ENCODE measurements at regions not wholly inside any gene's neighbourhood (a gene's known extent, or its start where the extent isn't known, plus 50 kb on each side); places are given as distances from the start of the nearest gene placed in this dataset.

DNA sequence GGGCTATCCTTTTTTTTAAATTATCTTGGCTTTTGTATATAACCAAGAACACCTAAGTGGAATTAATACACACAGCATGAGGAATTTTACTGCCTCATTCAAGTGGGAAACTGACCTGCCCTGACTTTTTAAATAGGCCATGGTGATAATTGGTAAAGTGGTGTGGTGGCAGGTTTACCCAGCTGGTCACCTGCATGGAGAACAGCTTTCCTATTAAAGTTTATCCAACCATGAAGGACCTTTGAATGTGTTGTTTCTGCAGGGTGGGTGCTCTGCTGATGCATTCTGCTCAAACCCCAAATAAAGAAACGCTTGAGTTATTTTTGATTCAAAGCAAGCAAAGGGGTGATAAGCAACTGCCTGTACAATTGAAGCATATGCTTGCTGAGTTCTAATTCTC is 261.0 kb upstream of the GRIN3A start:
- Histone ChIP-seq H3K4me1 (no peaks in the 10 kb centered on the region), H3K27me3 (no peaks in the 10 kb centered on the region)
- no peak for DNase-seq

DNA sequence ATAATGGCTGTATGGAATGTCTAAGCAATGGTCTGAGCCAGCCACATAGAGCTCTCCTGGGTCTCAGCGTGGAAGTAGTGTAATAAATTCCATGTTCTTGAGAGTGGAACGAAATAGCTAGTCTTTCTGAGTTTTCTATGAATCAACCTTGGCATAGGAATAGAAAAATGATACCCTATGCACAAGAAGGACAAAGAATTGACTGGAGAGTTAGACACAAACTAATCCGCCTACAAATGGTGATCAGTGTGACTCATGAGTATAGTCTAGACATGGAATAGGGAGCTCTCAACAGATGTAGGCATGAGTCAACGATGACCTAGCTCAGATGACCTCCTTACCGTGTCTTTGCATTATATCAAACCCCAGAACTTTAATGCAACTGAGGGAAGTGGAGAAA is 256.8 kb upstream of the GRIN3A start:
- TF ChIP-seq, protein P1, sequence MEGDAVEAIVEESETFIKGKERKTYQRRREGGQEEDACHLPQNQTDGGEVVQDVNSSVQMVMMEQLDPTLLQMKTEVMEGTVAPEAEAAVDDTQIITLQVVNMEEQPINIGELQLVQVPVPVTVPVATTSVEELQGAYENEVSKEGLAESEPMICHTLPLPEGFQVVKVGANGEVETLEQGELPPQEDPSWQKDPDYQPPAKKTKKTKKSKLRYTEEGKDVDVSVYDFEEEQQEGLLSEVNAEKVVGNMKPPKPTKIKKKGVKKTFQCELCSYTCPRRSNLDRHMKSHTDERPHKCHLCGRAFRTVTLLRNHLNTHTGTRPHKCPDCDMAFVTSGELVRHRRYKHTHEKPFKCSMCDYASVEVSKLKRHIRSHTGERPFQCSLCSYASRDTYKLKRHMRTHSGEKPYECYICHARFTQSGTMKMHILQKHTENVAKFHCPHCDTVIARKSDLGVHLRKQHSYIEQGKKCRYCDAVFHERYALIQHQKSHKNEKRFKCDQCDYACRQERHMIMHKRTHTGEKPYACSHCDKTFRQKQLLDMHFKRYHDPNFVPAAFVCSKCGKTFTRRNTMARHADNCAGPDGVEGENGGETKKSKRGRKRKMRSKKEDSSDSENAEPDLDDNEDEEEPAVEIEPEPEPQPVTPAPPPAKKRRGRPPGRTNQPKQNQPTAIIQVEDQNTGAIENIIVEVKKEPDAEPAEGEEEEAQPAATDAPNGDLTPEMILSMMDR (IDR thresholded peaks at IDR 0.05), result no peak
- no peak for DNase-seq
- intact Hi-C loops (cut with DNase I), result no loop called here
- Histone ChIP-seq H3K9me3 (no peaks in the 10 kb centered on the region), H3K27me3 (no peaks in the 10 kb centered on the region), H3K27ac (no peak overlapping the region), H3K4me1 (no peaks in the 10 kb centered on the region), H3K36me3 (no peaks in the 10 kb centered on the region), H3K4me3 (no peak overlapping the region)
- no peak for ATAC-seq

More for the DNA sequence above, 261.0 kb upstream of the GRIN3A start:
- H3K4me3 ChIP-seq, result no peak overlapping the region
- intact Hi-C loops (cut with DNase I), result no loop called here
- H3K9me3 ChIP-seq, result no peaks in the 10 kb centered on the region
- TF ChIP-seq, protein P1 (IDR thresholded peaks at IDR 0.05), result no peak
- no peaks in the 10 kb centered on the region for H3K36me3 ChIP-seq
- ATAC-seq, result no peak
- no peak overlapping the region for H3K27ac ChIP-seq

DNA sequence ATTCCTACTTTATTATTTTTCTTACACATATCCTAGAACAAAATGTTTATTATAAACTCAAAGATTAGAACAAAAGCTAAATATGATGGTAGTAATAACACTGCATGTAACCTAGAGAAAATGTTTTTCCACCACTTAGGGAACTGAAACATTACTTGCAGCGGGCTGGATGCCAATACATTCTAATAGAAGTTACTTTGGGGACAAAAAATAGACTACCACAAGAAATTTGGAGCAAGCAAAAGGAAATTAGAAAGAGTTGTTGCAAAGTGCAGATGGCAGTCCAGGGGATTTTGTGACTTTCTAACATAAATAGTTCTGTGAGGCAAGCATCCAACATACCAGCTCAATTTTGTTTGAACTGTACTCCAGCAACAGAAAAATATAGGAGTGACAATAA is 255.3 kb upstream of the GRIN3A start:
- ATAC-seq (no peak), DNase-seq (no peak)
- Histone ChIP-seq H3K27ac (no peak overlapping the region), H3K27me3 (no peaks in the 10 kb centered on the region), H3K36me3 (no peaks in the 10 kb centered on the region), H3K4me1 (no peaks in the 10 kb centered on the region), H3K4me3 (no peak overlapping the region), H3K9me3 (no peaks in the 10 kb centered on the region)
- intact Hi-C loops (cut with DNase I), result no loop called here
- TF ChIP-seq, protein P1 (IDR thresholded peaks at IDR 0.05), result no peak

DNA sequence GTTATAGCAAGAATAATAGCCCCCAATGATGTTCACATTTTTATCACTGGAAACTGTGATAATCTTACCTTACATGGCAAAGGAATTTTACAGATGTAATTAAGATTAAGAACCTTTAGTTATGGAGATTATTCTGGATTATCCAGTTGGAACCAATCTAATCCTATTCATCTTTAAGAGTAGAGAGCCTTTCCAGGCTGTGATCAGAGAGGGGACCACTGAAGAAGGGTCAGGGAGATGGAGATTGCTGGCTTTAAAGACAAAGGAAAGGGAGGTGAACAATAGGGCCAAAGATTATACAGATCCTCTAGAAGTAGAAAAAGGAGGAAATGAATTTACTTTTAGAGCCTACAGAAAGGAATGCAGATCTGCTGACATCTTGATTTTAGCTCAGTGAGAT is 253.5 kb upstream of the GRIN3A start:
- ATAC-seq (no peak), DNase-seq (no peak)
- TF ChIP-seq, protein P1 (IDR thresholded peaks at IDR 0.05), result no peak
- no peak overlapping the region for H3K27ac ChIP-seq
- no peaks in the 10 kb centered on the region for H3K9me3 ChIP-seq
- no peaks in the 10 kb centered on the region for H3K36me3 ChIP-seq
- H3K4me1 ChIP-seq, result no peaks in the 10 kb centered on the region
- no peak overlapping the region for H3K4me3 ChIP-seq
- intact Hi-C loops (cut with DNase I), result no loop called here
- H3K27me3 ChIP-seq, result no peaks in the 10 kb centered on the region

DNA sequence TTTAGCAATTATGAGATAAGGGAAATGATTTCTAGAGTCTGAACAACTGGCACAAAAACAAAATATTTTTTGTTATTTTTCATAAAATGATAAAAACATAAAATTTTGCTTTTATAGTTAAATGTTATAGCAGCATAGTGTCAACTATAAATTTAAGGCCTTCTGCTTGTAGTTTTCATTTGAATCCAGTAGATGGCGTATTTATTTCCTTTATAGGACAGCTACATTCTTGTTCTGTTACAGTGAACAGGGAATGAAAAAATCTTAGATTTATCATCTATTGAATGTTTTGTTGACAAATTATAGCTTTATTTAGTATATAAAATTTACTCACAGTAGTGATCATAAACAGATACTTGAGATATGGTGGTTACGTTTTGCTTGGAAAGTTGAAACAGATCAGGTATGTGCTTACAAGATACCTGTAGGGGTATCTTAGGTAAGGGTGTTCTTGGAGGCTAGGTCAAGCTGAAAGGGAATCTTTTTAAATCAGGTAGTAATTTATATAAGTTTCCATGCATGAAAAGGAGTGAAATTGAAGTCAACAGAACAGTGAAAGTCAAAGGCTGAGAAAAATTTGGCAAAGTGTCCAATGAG is 239.3 kb upstream of the GRIN3A start:
- H3K36me3 ChIP-seq, result no peaks in the 10 kb centered on the region
- TF ChIP-seq, protein P1 (IDR thresholded peaks at IDR 0.05), result peak; percentile 62
- no peaks in the 10 kb centered on the region for H3K4me1 ChIP-seq
- no peak for DNase-seq
- H3K9me3 ChIP-seq, result no peaks in the 10 kb centered on the region
- H3K27ac ChIP-seq, result no peak overlapping the region
- H3K27me3 ChIP-seq, result no peaks in the 10 kb centered on the region
- intact Hi-C loops (cut with DNase I), result no loop called here
- no peak for ATAC-seq
- H3K4me3 ChIP-seq, result no peak overlapping the region

DNA sequence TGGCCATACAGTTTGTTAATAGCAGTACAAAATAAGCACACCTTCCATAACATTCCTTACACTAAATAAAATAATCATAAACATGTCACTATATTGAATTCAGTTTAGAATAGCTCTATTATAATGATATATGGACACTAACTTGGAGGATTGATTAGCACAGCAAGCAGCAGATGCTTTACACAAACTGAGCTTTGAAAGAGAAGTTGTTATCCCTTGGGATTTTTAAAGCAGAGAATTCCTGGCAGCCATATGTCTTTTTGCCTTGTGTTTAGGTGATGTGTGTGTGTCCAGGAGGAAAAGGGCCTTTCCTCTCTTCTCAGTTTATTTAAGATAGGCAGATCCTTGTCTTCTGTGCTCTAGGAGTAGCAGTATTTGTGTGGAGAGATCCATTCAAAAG is 232.2 kb upstream of the GRIN3A start:
- no peaks in the 10 kb centered on the region for H3K36me3 ChIP-seq
- H3K4me1 ChIP-seq, result no peaks in the 10 kb centered on the region
- H3K4me3 ChIP-seq, result no peak overlapping the region
- H3K27ac ChIP-seq, result no peak overlapping the region
- no peaks in the 10 kb centered on the region for H3K9me3 ChIP-seq
- intact Hi-C loops (cut with DNase I), result no loop called here
- no peaks in the 10 kb centered on the region for H3K27me3 ChIP-seq
- ATAC-seq (no peak), DNase-seq (no peak)
- TF ChIP-seq, protein P1 (IDR thresholded peaks at IDR 0.05), result no peak

Data from upper lobe of right lung (tissue), 1 donor.